ENCODE measurements at regions not wholly inside any gene's neighbourhood (a gene's known extent, or its start where the extent isn't known, plus 50 kb on each side); places are given as distances from the start of the nearest gene placed in this dataset.

DNA sequence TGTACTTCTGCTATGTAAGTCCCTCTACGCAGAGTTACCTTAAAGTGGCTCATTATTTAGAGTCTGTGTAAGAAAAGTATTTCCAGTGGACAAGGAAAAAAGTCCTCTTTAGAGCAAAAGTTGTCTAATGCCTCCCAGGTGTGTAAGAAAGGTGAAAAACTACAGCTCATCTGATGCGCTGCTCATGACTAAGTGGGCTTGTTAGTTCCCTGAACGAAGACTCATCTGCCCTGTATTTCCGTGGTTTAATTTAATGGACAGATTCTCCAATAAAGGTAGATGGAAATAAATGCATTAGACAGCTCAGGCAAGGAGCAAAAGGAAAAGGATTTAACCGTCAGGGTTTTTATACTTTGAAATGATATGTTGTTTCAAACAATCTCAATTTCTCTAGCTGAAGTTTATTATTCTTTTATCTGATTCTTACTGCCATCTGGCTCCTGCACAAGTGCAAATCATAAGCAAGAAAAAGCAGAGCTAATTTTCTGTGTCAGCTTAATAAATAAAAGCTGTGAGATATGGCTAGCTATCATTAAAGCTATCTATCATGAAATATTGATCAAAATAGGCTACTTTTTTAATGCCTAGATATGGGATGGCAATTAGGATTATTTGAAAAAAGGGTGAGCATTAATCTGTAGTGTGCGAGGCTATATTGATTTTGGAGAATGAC lies 73.7 kb upstream of the PCDH9 start:
- TF ChIP-seq EP300 (IDR thresholded peaks at IDR 0.05; ENCODE audit: borderline replicate concordance in 1 of 2, low read depth in 1 of 2, low read length in 1 of 2): peak in 1 of 2 experiments; percentile 77; a peak in 2 of 4 replicates
- TF ChIP-seq, protein P1, sequence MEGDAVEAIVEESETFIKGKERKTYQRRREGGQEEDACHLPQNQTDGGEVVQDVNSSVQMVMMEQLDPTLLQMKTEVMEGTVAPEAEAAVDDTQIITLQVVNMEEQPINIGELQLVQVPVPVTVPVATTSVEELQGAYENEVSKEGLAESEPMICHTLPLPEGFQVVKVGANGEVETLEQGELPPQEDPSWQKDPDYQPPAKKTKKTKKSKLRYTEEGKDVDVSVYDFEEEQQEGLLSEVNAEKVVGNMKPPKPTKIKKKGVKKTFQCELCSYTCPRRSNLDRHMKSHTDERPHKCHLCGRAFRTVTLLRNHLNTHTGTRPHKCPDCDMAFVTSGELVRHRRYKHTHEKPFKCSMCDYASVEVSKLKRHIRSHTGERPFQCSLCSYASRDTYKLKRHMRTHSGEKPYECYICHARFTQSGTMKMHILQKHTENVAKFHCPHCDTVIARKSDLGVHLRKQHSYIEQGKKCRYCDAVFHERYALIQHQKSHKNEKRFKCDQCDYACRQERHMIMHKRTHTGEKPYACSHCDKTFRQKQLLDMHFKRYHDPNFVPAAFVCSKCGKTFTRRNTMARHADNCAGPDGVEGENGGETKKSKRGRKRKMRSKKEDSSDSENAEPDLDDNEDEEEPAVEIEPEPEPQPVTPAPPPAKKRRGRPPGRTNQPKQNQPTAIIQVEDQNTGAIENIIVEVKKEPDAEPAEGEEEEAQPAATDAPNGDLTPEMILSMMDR (IDR thresholded peaks at IDR 0.05): no peak
- TF ChIP-seq CHD2 (IDR thresholded peaks at IDR 0.05; ENCODE audit: low read length, partially characterized antibody): peak; percentile 12
- no peak for TF ChIP-seq JUND (IDR thresholded peaks at IDR 0.05)
- TF ChIP-seq, protein P2, sequence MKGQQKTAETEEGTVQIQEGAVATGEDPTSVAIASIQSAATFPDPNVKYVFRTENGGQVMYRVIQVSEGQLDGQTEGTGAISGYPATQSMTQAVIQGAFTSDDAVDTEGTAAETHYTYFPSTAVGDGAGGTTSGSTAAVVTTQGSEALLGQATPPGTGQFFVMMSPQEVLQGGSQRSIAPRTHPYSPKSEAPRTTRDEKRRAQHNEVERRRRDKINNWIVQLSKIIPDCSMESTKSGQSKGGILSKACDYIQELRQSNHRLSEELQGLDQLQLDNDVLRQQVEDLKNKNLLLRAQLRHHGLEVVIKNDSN (IDR thresholded peaks at IDR 0.05; ENCODE audit: borderline replicate concordance, low read depth): no peak
- TF ChIP-seq YY1 (IDR thresholded peaks at IDR 0.05; ENCODE audit: low read depth): no peak
- no peak for TF ChIP-seq MXI1 (IDR thresholded peaks at IDR 0.05; ENCODE audit: low read depth, low read length)
- TF ChIP-seq ZBTB33 (IDR thresholded peaks at IDR 0.05; ENCODE audit: borderline replicate concordance, low read depth): no peak
- TF ChIP-seq TAF1 (IDR thresholded peaks at IDR 0.05; ENCODE audit: borderline replicate concordance, low read depth, low read length): no peak

Data from SK-N-SH (cell line).